Activated naive CD8-positive, alpha-beta T cell (primary cell): ENCODE measurements at regions not wholly inside any gene's neighbourhood (a gene's known extent, or its start where the extent isn't known, plus 50 kb on each side); places are given as distances from the start of the nearest gene placed in this dataset.

Experiments
- H3K27ac Mint-ChIP-seq: one replicate; pipeline ENCODE4 v1.8.0; 2021; ENCODE audit warnings: mixed read lengths
- H3K27me3 Mint-ChIP-seq: one replicate; pipeline ENCODE4 v1.8.0; 2021; ENCODE audit warnings: mixed read lengths
- H3K36me3 Mint-ChIP-seq: one replicate; pipeline ENCODE4 v1.8.0; 2021; ENCODE audit warnings: mixed read lengths
- H3K4me1 Mint-ChIP-seq: one replicate; pipeline ENCODE4 v1.8.0; 2021; ENCODE audit warnings: low read depth, mixed read lengths
- H3K4me3 Mint-ChIP-seq: one replicate; pipeline ENCODE4 v1.8.0; 2021; ENCODE audit warnings: mild to moderate bottlenecking, mixed read lengths
- H3K9me3 Mint-ChIP-seq: one replicate; pipeline ENCODE4 v1.8.0; 2021; ENCODE audit warnings: low read depth, mixed read lengths

GRCh38 chr1:20432341-20432740 is 53.7 kb downstream of the CAMK2N1 start:
- no peaks in the 10 kb centered on the region for H3K4me1 Mint-ChIP-seq
- H3K9me3 Mint-ChIP-seq, result no peaks in the 10 kb centered on the region
- H3K4me3 Mint-ChIP-seq, result no peak overlapping the region
- H3K27ac Mint-ChIP-seq, result no peak overlapping the region
- peaks cover 29% of the 10 kb centered on the region for H3K27me3 Mint-ChIP-seq
- H3K36me3 Mint-ChIP-seq, result no peaks in the 10 kb centered on the region

- H3K36me3 Mint-ChIP-seq, result no peaks in the 10 kb centered on the region
- H3K27me3 Mint-ChIP-seq, result peaks cover 23% of the 10 kb centered on the region
- H3K4me3 Mint-ChIP-seq, result no peak overlapping the region
Observed at GRCh38 chr1:20431176-20431460, 54.9 kb downstream of the CAMK2N1 start.

GRCh38 chr1:20430355-20431175 is 55.4 kb downstream of the CAMK2N1 start:
- Mint-ChIP-seq H3K36me3 (no peaks in the 10 kb centered on the region), H3K4me1 (no peaks in the 10 kb centered on the region), H3K27ac (no peak overlapping the region), H3K27me3 (peaks cover 20% of the 10 kb centered on the region), H3K9me3 (peaks cover 4% of the 10 kb centered on the region), H3K4me3 (no peak overlapping the region)

More at GRCh38 chr1:20431176-20431460, 54.9 kb downstream of the CAMK2N1 start:
- Mint-ChIP-seq H3K9me3 (no peaks in the 10 kb centered on the region), H3K27ac (no peak overlapping the region), H3K4me1 (no peaks in the 10 kb centered on the region)

GRCh38 chr1:20429296-20429695 is 56.7 kb downstream of the CAMK2N1 start:
- no peak overlapping the region for H3K4me3 Mint-ChIP-seq

GRCh38 chr1:20428841-20429240 is 57.2 kb downstream of the CAMK2N1 start:
- Mint-ChIP-seq H3K4me3 (no peak overlapping the region), H3K27me3 (peaks cover 16% of the 10 kb centered on the region), H3K36me3 (no peaks in the 10 kb centered on the region), H3K4me1 (no peaks in the 10 kb centered on the region), H3K9me3 (peaks cover 14% of the 10 kb centered on the region), H3K27ac (no peak overlapping the region)

More at GRCh38 chr1:20429296-20429695, 56.7 kb downstream of the CAMK2N1 start:
- no peaks in the 10 kb centered on the region for H3K36me3 Mint-ChIP-seq
- peaks cover 13% of the 10 kb centered on the region for H3K9me3 Mint-ChIP-seq
- H3K27ac Mint-ChIP-seq, result no peak overlapping the region
- H3K27me3 Mint-ChIP-seq, result peaks cover 16% of the 10 kb centered on the region
- no peaks in the 10 kb centered on the region for H3K4me1 Mint-ChIP-seq

- Mint-ChIP-seq H3K9me3 (peaks cover 31% of the 10 kb centered on the region), H3K36me3 (peaks cover 6% of the 10 kb centered on the region), H3K27ac (no peak overlapping the region), H3K4me1 (no peaks in the 10 kb centered on the region), H3K27me3 (peaks cover 12% of the 10 kb centered on the region), H3K4me3 (no peak overlapping the region)
Observed at GRCh38 chr1:20426923-20427322, 59.1 kb downstream of the CAMK2N1 start.

- H3K36me3 Mint-ChIP-seq, result peaks cover 6% of the 10 kb centered on the region
- peaks cover 14% of the 10 kb centered on the region for H3K27me3 Mint-ChIP-seq
- no peak overlapping the region for H3K27ac Mint-ChIP-seq
- no peak overlapping the region for H3K4me3 Mint-ChIP-seq
- H3K4me1 Mint-ChIP-seq, result no peaks in the 10 kb centered on the region
- peaks cover 31% of the 10 kb centered on the region for H3K9me3 Mint-ChIP-seq
Observed at GRCh38 chr1:20426371-20426770, 59.6 kb downstream of the CAMK2N1 start.

GRCh38 chr1:20425622-20426021 is 60.4 kb downstream of the CAMK2N1 start:
- peaks cover 34% of the 10 kb centered on the region for H3K9me3 Mint-ChIP-seq
- H3K4me1 Mint-ChIP-seq, result no peaks in the 10 kb centered on the region
- peaks cover 17% of the 10 kb centered on the region for H3K27me3 Mint-ChIP-seq
- H3K36me3 Mint-ChIP-seq, result peaks cover 6% of the 10 kb centered on the region
- no peak overlapping the region for H3K27ac Mint-ChIP-seq
- no peak overlapping the region for H3K4me3 Mint-ChIP-seq

GRCh38 chr1:20423169-20423795 is 62.7 kb downstream of the CAMK2N1 start:
- no peaks in the 10 kb centered on the region for H3K4me1 Mint-ChIP-seq
- peaks cover 28% of the 10 kb centered on the region for H3K27me3 Mint-ChIP-seq
- peaks cover 6% of the 10 kb centered on the region for H3K36me3 Mint-ChIP-seq
- H3K9me3 Mint-ChIP-seq, result peaks cover 34% of the 10 kb centered on the region
- peak overlapping the region; percentile 22 for H3K27ac Mint-ChIP-seq
- H3K4me3 Mint-ChIP-seq, result no peak overlapping the region

GRCh38 chr1:20421441-20421840 is 64.6 kb downstream of the CAMK2N1 start:
- Mint-ChIP-seq H3K27ac (no peak overlapping the region), H3K4me1 (no peaks in the 10 kb centered on the region), H3K36me3 (peaks cover 6% of the 10 kb centered on the region), H3K4me3 (no peak overlapping the region), H3K9me3 (peaks cover 34% of the 10 kb centered on the region), H3K27me3 (peaks cover 29% of the 10 kb centered on the region)

- Mint-ChIP-seq H3K4me1 (no peaks in the 10 kb centered on the region), H3K9me3 (peaks cover 9% of the 10 kb centered on the region), H3K27ac (no peak overlapping the region), H3K27me3 (peaks cover 26% of the 10 kb centered on the region), H3K36me3 (no peaks in the 10 kb centered on the region), H3K4me3 (no peak overlapping the region)
Observed at GRCh38 chr1:20417581-20417980, 68.4 kb downstream of the CAMK2N1 start.

GRCh38 chr1:20416706-20417105 is 69.3 kb downstream of the CAMK2N1 start:
- Mint-ChIP-seq H3K4me3 (no peak overlapping the region), H3K9me3 (peaks cover 3% of the 10 kb centered on the region), H3K4me1 (no peaks in the 10 kb centered on the region), H3K27me3 (peaks cover 25% of the 10 kb centered on the region), H3K36me3 (no peaks in the 10 kb centered on the region), H3K27ac (no peak overlapping the region)

- Mint-ChIP-seq H3K27me3 (peaks cover 6% of the 10 kb centered on the region), H3K4me3 (no peak overlapping the region), H3K9me3 (no peaks in the 10 kb centered on the region), H3K4me1 (no peaks in the 10 kb centered on the region), H3K27ac (no peak overlapping the region), H3K36me3 (no peaks in the 10 kb centered on the region)
Observed at GRCh38 chr1:20413776-20414140, 72.3 kb downstream of the CAMK2N1 start.

- H3K4me3 Mint-ChIP-seq, result no peak overlapping the region
- H3K27me3 Mint-ChIP-seq, result peaks cover 4% of the 10 kb centered on the region
- H3K9me3 Mint-ChIP-seq, result no peaks in the 10 kb centered on the region
- no peak overlapping the region for H3K27ac Mint-ChIP-seq
- H3K36me3 Mint-ChIP-seq, result no peaks in the 10 kb centered on the region
- no peaks in the 10 kb centered on the region for H3K4me1 Mint-ChIP-seq
Observed at GRCh38 chr1:20413136-20413775, 72.8 kb downstream of the CAMK2N1 start.

- no peaks in the 10 kb centered on the region for H3K4me1 Mint-ChIP-seq
- H3K4me3 Mint-ChIP-seq, result no peak overlapping the region
- no peak overlapping the region for H3K27ac Mint-ChIP-seq
- no peaks in the 10 kb centered on the region for H3K36me3 Mint-ChIP-seq
- H3K9me3 Mint-ChIP-seq, result no peaks in the 10 kb centered on the region
- no peaks in the 10 kb centered on the region for H3K27me3 Mint-ChIP-seq
Observed at GRCh38 chr1:20411196-20411980, 74.6 kb downstream of the CAMK2N1 start.
